ENCODE measurements at regions not wholly inside any gene's neighbourhood (a gene's known extent, or its start where the extent isn't known, plus 50 kb on each side); places are given as distances from the start of the nearest gene placed in this dataset.

DNA sequence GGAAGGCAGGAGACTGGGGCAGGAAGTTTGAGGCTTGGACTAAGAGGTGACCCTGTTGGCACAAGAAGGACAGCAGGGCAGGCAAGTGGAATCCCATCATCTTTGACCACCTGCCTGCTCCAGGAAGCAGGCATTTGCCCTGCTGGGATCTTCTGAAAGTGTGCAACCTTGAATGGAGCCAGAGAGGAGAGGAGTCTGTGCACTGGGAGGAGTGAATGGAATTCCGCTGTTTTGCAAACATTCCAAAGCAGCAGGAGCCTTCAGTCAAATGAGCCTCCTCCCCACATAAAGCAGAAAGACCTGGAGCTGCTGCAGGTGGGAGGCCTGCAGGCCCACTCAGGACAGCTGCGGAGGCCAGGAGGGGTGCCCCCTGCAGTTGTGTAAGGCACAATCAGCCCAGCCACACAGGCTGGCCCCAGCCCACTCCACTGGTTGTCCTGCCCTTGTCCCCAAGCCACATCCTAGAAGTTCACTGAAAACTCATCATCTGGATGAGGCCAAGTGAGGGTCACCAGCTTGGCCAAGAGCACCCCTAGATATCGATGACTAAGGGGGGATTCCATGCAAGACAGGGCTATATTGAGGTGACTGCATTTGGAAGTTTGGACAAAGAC, 249.5 kb downstream of the RPS24 start:
- no TSS peak for BruUV-seq (replicated peaks)
- no peak overlapping the region for H3K4me3 ChIP-seq (ENCODE audit: low read length)
- H3K79me2 ChIP-seq (ENCODE audit: low read length), result no peaks in the 10 kb centered on the region
- H3K9me3 ChIP-seq (ENCODE audit: low read length), result no peaks in the 10 kb centered on the region
- POLR2A ChIA-PET (ENCODE audit: unreplicated experiment), result no interaction called here
- H2AFZ ChIP-seq (ENCODE audit: low read length), result no peak overlapping the region
- intact Hi-C loops (cut with micrococcal nuclease), result no loop called here
- H3K4me2 ChIP-seq (ENCODE audit: low read length), result no peak overlapping the region
- no peaks in the 10 kb centered on the region for H4K20me1 ChIP-seq (ENCODE audit: low read length)
- H3K4me1 ChIP-seq (ENCODE audit: insufficient read depth, low read length), result no peaks in the 10 kb centered on the region
- DNase-seq (no peak), ATAC-seq (no peak)
- TF ChIP-seq CTCF (conservative IDR thresholded peaks at IDR 0.05; ENCODE audit: low read depth, low read length) (no peak; the same call in 1 of the 2 replicates), EZH2 (IDR thresholded peaks at IDR 0.05; ENCODE audit: low read length, unreplicated experiment) (no peak), EZH2phosphoT487 (IDR thresholded peaks at IDR 0.05; ENCODE audit: borderline replicate concordance, low read length) (no peak)
- no peak overlapping the region for H3K27ac ChIP-seq (ENCODE audit: low read length)
- no peak overlapping the region for H3K9ac ChIP-seq (ENCODE audit: low read length)
- H3K9me2 ChIP-seq (replicated peaks; ENCODE audit: low read length), result no peaks in the 10 kb centered on the region
- H3K36me3 ChIP-seq (ENCODE audit: low read depth, low read length), result no peaks in the 10 kb centered on the region
- no peaks in the 10 kb centered on the region for H3F3A ChIP-seq (ENCODE audit: low read length, unreplicated experiment)
- H3K27me3 ChIP-seq (ENCODE audit: low read length), result peaks cover 85% of the 10 kb centered on the region
- CTCF ChIA-PET, result no interaction called here

- ChIA-PET POLR2A (ENCODE audit: unreplicated experiment) (interaction anchor here (0.6 kb wide), 1 partner anchor 91 kb away, joined by 3 read pairs; no protein-coding TSS in a partner anchor), CTCF (no interaction called here)
- H3K9ac ChIP-seq (ENCODE audit: low read length), result no peak overlapping the region
- no peaks in the 10 kb centered on the region for H3K4me1 ChIP-seq (ENCODE audit: insufficient read depth, low read length)
- H3K27ac ChIP-seq (ENCODE audit: low read length), result no peak overlapping the region
- H3F3A ChIP-seq (ENCODE audit: low read length, unreplicated experiment), result no peaks in the 10 kb centered on the region
- H3K4me2 ChIP-seq (ENCODE audit: low read length), result no peak overlapping the region
- H3K9me2 ChIP-seq (replicated peaks; ENCODE audit: low read length), result no peaks in the 10 kb centered on the region
- DNase-seq (no peak), ATAC-seq (no peak)
- no peaks in the 10 kb centered on the region for H4K20me1 ChIP-seq (ENCODE audit: low read length)
- no peaks in the 10 kb centered on the region for H3K79me2 ChIP-seq (ENCODE audit: low read length)
- peaks cover 89% of the 10 kb centered on the region for H3K27me3 ChIP-seq (ENCODE audit: low read length)
- TF ChIP-seq CTCF (conservative IDR thresholded peaks at IDR 0.05; ENCODE audit: low read depth, low read length) (no peak), EZH2 (IDR thresholded peaks at IDR 0.05; ENCODE audit: low read length, unreplicated experiment) (no peak), EZH2phosphoT487 (IDR thresholded peaks at IDR 0.05; ENCODE audit: borderline replicate concordance, low read length) (no peak)
- H3K4me3 ChIP-seq (ENCODE audit: low read length), result no peak overlapping the region
- H2AFZ ChIP-seq (ENCODE audit: low read length), result no peak overlapping the region
- no peaks in the 10 kb centered on the region for H3K36me3 ChIP-seq (ENCODE audit: low read depth, low read length)
- no peaks in the 10 kb centered on the region for H3K9me3 ChIP-seq (ENCODE audit: low read length)
- BruUV-seq (replicated peaks), result no TSS peak
- intact Hi-C loops (cut with micrococcal nuclease), result no loop called here
Observed at GRCh38 chr10:78284381-78284780, 250.7 kb downstream of the RPS24 start.

- DNase-seq (no peak), ATAC-seq (no peak)
- peaks cover 92% of the 10 kb centered on the region for H3K27me3 ChIP-seq (ENCODE audit: low read length)
- ChIA-PET POLR2A (ENCODE audit: unreplicated experiment) (no interaction called here), CTCF (no interaction called here)
- H3K79me2 ChIP-seq (ENCODE audit: low read length), result no peaks in the 10 kb centered on the region
- H3K4me1 ChIP-seq (ENCODE audit: insufficient read depth, low read length), result no peaks in the 10 kb centered on the region
- H3K27ac ChIP-seq (ENCODE audit: low read length), result no peak overlapping the region
- no peak overlapping the region for H3K4me3 ChIP-seq (ENCODE audit: low read length)
- no peaks in the 10 kb centered on the region for H3K36me3 ChIP-seq (ENCODE audit: low read depth, low read length)
- TF ChIP-seq EZH2phosphoT487 (IDR thresholded peaks at IDR 0.05; ENCODE audit: borderline replicate concordance, low read length) (no peak), CTCF (conservative IDR thresholded peaks at IDR 0.05; ENCODE audit: low read depth, low read length) (no peak), EZH2 (IDR thresholded peaks at IDR 0.05; ENCODE audit: low read length, unreplicated experiment) (no peak)
- no peaks in the 10 kb centered on the region for H4K20me1 ChIP-seq (ENCODE audit: low read length)
- intact Hi-C loops (cut with micrococcal nuclease), result no loop called here
- no TSS peak for BruUV-seq (replicated peaks)
- no peaks in the 10 kb centered on the region for H3F3A ChIP-seq (ENCODE audit: low read length, unreplicated experiment)
- H3K9me3 ChIP-seq (ENCODE audit: low read length), result no peaks in the 10 kb centered on the region
- H3K9me2 ChIP-seq (replicated peaks; ENCODE audit: low read length), result no peaks in the 10 kb centered on the region
- H3K9ac ChIP-seq (ENCODE audit: low read length), result no peak overlapping the region
- no peak overlapping the region for H3K4me2 ChIP-seq (ENCODE audit: low read length)
- H2AFZ ChIP-seq (ENCODE audit: low read length), result no peak overlapping the region
Observed at GRCh38 chr10:78285226-78285625, 251.6 kb downstream of the RPS24 start.

All from PC-3 (cell line).